SK-N-MC (cell line): ENCODE measurements at regions not wholly inside any gene's neighbourhood (a gene's known extent, or its start where the extent isn't known, plus 50 kb on each side); places are given as distances from the start of the nearest gene placed in this dataset.

Experiments
- EZH2 ChIP-seq: fragments of 200-600 bp; sonication (generic); IDR thresholded peaks from one replicate; pipeline ENCODE4 v1.6.1; 2017; ENCODE audit warnings: antibody characterized with exemption
- POLR2AphosphoS5 ChIP-seq: IDR thresholded peaks from 2 replicates; pipeline ENCODE4 v1.6.1; 2012; ENCODE audit warnings: mild to moderate bottlenecking, low read depth, low read length, borderline replicate concordance

- TF ChIP-seq POLR2AphosphoS5 (no peak), EZH2 (no peak)
Observed at GRCh38 chr6:120468486-120468885, 865.8 kb downstream of the TBC1D32 start.
